Naive thymus-derived CD8-positive, alpha-beta T cell (primary cell): ENCODE measurements at regions not wholly inside any gene's neighbourhood (a gene's known extent, or its start where the extent isn't known, plus 50 kb on each side); places are given as distances from the start of the nearest gene placed in this dataset.

Source experiments
- ATAC-seq, 2 donors: fragments of 150-1000 bp; cut with Tn5 transposase in 1 of 2; sonication (Bioruptor Pico), chemical (Tn5 transposase) in 1 of 2; 1 replicate in 1 of 2; 2 replicates in 1 of 2; pipeline ENCODE4 v1.10.0; 2021; ENCODE audit warnings: mild to moderate bottlenecking in 2 of 2, moderate library complexity in 2 of 2
- POLR2A ChIA-PET: fragments of 350-600 bp; sonication (Branson Sonifier 250); formaldehyde crosslinking; loops from one replicate; lab custom pipeline; 2021; ENCODE audit warnings: antibody characterized with exemption; lab: Charles Lee
- DNase-seq, 10 donors: peaks; one replicate each; pipeline versions ENCODE4 v3.0.0 to v3.0.0-alpha.2; 2020 to 2022
- H3K27ac Mint-ChIP-seq, 10 donors: one replicate each; pipeline ENCODE4 v1.8.0; 2020 to 2022; ENCODE audit warnings: mild to moderate bottlenecking in 10 of 10, mixed read lengths in 10 of 10, moderate library complexity in 4 of 10, inconsistent platforms in 1 of 10
- H3K27me3 Mint-ChIP-seq, 5 donors: one replicate each; pipeline ENCODE4 v1.8.0; 2021 to 2022; ENCODE audit warnings: mixed read lengths in 5 of 5
- H3K36me3 Mint-ChIP-seq, 3 donors: one replicate each; pipeline ENCODE4 v1.8.0; 2020 to 2022; ENCODE audit warnings: mixed read lengths in 3 of 3, mild to moderate bottlenecking in 2 of 3, inconsistent platforms in 1 of 3
- H3K4me1 Mint-ChIP-seq, 4 donors: one replicate each; pipeline ENCODE4 v1.8.0; 2021 to 2022; ENCODE audit warnings: mixed read lengths in 4 of 4
- H3K4me3 Mint-ChIP-seq, 10 donors: one replicate each; pipeline ENCODE4 v1.8.0; 2020 to 2022; ENCODE audit warnings: mild to moderate bottlenecking in 10 of 10, mixed read lengths in 10 of 10, moderate library complexity in 6 of 10, inconsistent platforms in 1 of 10
- H3K9me3 Mint-ChIP-seq, 9 donors: one replicate each; pipeline ENCODE4 v1.8.0; 2020 to 2022; ENCODE audit warnings: mixed read lengths in 9 of 9, mild to moderate bottlenecking in 3 of 9, inconsistent platforms in 1 of 9, moderate library complexity in 1 of 9

DNA sequence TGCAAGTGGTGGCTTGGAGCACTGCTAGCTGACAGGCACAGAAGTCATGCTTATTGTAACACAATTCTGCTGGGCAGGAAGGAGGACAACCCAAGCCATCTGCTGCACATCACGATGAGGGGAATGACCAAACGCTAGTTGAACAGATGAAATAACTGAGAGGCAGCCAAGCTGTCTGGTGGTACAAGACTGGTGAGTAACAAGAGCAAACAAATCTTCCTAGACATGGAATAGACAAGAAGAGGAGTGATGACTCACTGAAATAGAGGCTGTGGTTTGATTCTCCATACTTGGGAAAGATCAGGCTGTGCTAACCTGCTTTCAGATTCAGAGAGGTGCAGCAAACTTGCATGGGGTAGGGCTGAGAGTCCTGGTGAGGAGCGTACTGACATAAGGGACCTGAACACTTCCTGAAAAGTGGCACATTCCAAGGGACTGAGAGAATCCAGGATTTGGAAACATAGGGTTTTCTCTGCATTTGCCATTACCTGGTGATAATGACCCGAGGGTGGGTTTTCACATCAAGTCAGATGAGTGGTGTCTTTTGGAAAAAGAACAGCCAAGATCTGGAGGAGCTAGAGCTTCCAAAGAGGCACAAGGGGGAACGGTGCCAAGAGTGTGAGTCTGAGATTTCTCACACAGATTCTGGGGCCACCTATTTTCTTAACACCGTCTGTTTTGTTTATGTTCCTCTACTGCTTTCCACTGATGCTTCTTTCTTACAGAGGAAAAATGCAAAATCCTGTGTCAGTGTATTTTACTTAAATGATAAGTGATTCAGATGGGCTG is 60.0 kb downstream of the PRL start:
- no peaks in the 10 kb centered on the region for H3K4me1 Mint-ChIP-seq
- POLR2A ChIA-PET, result no interaction called here
- H3K27ac Mint-ChIP-seq, result no peak overlapping the region
- peaks cover 0 to 9% (median 0%) of the 10 kb centered on the region in 5 donors for H3K27me3 Mint-ChIP-seq
- H3K9me3 Mint-ChIP-seq, result peaks cover under 1 to 25% (median 5%) of the 10 kb centered on the region in 9 donors
- no peaks in the 10 kb centered on the region for H3K36me3 Mint-ChIP-seq
- ATAC-seq, result no peak
- H3K4me3 Mint-ChIP-seq, result no peak overlapping the region
- no peak for DNase-seq
